H1 (cell line): ENCODE measurements at regions not wholly inside any gene's neighbourhood (a gene's known extent, or its start where the extent isn't known, plus 50 kb on each side); places are given as distances from the start of the nearest gene placed in this dataset.

Source experiments
- CTCF ChIA-PET: fragments of 300-600 bp; sonication (Branson Sonifier 250); formaldehyde crosslinking; loops from one replicate; lab custom pipeline; 2021; ENCODE audit not compliant: partially characterized antibody; lab: Charles Lee
- POLR2A ChIA-PET: fragments of 300-600 bp; sonication (Branson Sonifier 250); formaldehyde crosslinking; loops from one replicate; lab custom pipeline; 2021; ENCODE audit warnings: inconsistent platforms; ENCODE audit not compliant: partially characterized antibody; lab: Charles Lee
- DNase-seq, 2 experiments: peaks; one replicate each; pipeline versions ENCODE4 v3.0.0 to v3.0.0-alpha.2; 2010 to 2022; ENCODE audit warnings: low spot score in 2 of 2, low read depth in 1 of 2, mixed read lengths in 1 of 2
- FAIRE-seq: peaks from 2 replicates; lab custom pipeline; 2011; peaks lifted over from hg19 to GRCh38; lab: Jason Lieb, UNC
- H2AFZ ChIP-seq: 2 replicates; pipeline ENCODE4 v1.8.1; 2012; ENCODE audit warnings: low read length, inconsistent platforms
- H2AK5ac ChIP-seq: 2 replicates; pipeline ENCODE4 v1.6.1; 2013; ENCODE audit warnings: low read depth, low read length
- H2BK120ac ChIP-seq: replicated peaks from 2 replicates; pipeline ENCODE3; 2013; ENCODE audit warnings: low read depth, low read length, inconsistent platforms
- H2BK12ac ChIP-seq: 2 replicates; pipeline ENCODE4 v1.6.1; 2013; ENCODE audit warnings: low read depth, low read length
- H2BK15ac ChIP-seq: 2 replicates; pipeline ENCODE4 v1.6.1; 2013; ENCODE audit warnings: low read length
- H2BK20ac ChIP-seq: 2 replicates; pipeline ENCODE4 v1.6.1; 2013; ENCODE audit warnings: low read length
- H2BK5ac ChIP-seq: 2 replicates; pipeline ENCODE4 v1.6.1; 2013; ENCODE audit warnings: low read depth, low read length
- H3K14ac ChIP-seq: 2 replicates; pipeline ENCODE4 v1.6.1; 2013; ENCODE audit warnings: inconsistent platforms; ENCODE audit not compliant: insufficient read length
- H3K18ac ChIP-seq: 2 replicates; pipeline ENCODE4 v1.6.1; 2013; ENCODE audit warnings: low read length; ENCODE audit errors: extremely low read depth
- H3K23ac ChIP-seq: 2 replicates; pipeline ENCODE4 v1.6.1; 2013; ENCODE audit warnings: inconsistent platforms; ENCODE audit not compliant: insufficient read length
- H3K23me2 ChIP-seq: 2 replicates; pipeline ENCODE4 v1.6.1; 2013; ENCODE audit warnings: low read depth, low read length
- H3K27ac ChIP-seq: 2 replicates; pipeline ENCODE4 v1.6.1; 2011; ENCODE audit warnings: low read depth, low read length, inconsistent platforms
- H3K27me3 ChIP-seq, 4 experiments: replicated peaks in 1 of 4; 1 replicate in 1 of 4; 2 replicates in 3 of 4; pipeline versions ENCODE4 v1.6.1 to v1.8.1; 2011 to 2013; ENCODE audit warnings: low read length in 3 of 4, mild to moderate bottlenecking in 3 of 4, inconsistent platforms in 2 of 4, mixed read lengths in 2 of 4, moderate library complexity in 1 of 4; ENCODE audit not compliant: control insufficient read depth in 3 of 4, insufficient read depth in 3 of 4; ENCODE audit errors: extremely low read depth in 1 of 4
- H3K36me3 ChIP-seq, 4 experiments: 2 replicates each; pipeline versions ENCODE4 v1.6.1 to v1.8.1; 2011 to 2013; ENCODE audit warnings: mild to moderate bottlenecking in 4 of 4, low read length in 3 of 4, moderate library complexity in 2 of 4, control low read depth in 1 of 4, inconsistent platforms in 1 of 4; ENCODE audit not compliant: insufficient read depth in 4 of 4, control insufficient read depth in 2 of 4
- H3K4ac ChIP-seq: replicated peaks from 2 replicates; pipeline ENCODE3; 2013; ENCODE audit warnings: low read length, low read depth, mixed read lengths, inconsistent platforms; ENCODE audit not compliant: insufficient read length
- H3K4me1 ChIP-seq, 4 experiments: replicated peaks in 1 of 4; 1 replicate in 1 of 4; 2 replicates in 3 of 4; pipeline versions ENCODE4 v1.6.1 to v1.8.1; 2011 to 2013; ENCODE audit warnings: low read length in 3 of 4, inconsistent platforms in 2 of 4, mixed read lengths in 1 of 4; ENCODE audit not compliant: insufficient read depth in 4 of 4, control insufficient read depth in 3 of 4
- H3K4me2 ChIP-seq, 2 experiments: 2 replicates each; pipeline versions ENCODE4 v1.6.1 to v1.8.1; 2011 to 2013; ENCODE audit warnings: low read depth in 2 of 2, low read length in 2 of 2, control low read depth in 1 of 2, inconsistent platforms in 1 of 2, mild to moderate bottlenecking in 1 of 2; ENCODE audit not compliant: insufficient read depth in 1 of 2
- H3K4me3 ChIP-seq, 4 experiments: fragments of 200-600, 300-600 bp in 1 of 4; sonication (generic), shearing (Covaris generic), sonication (Bioruptor Twin) in 1 of 4; 2 replicates each; pipeline versions ENCODE4 v1.5.1 to v1.8.1; 2011 to 2016; ENCODE audit warnings: low read length in 4 of 4, low read depth in 3 of 4, control low read depth in 2 of 4, inconsistent platforms in 2 of 4, mild to moderate bottlenecking in 2 of 4, mixed read lengths in 1 of 4, moderate library complexity in 1 of 4; ENCODE audit not compliant: insufficient read depth in 2 of 4; ENCODE audit errors: extremely low read depth in 1 of 4
- H3K56ac ChIP-seq: replicated peaks from 2 replicates; pipeline ENCODE3; 2013; ENCODE audit warnings: low read depth, mild to moderate bottlenecking, mixed read lengths, low read length, inconsistent platforms; ENCODE audit not compliant: insufficient read length
- H3K79me1 ChIP-seq: 2 replicates; pipeline ENCODE4 v1.6.1; 2013; ENCODE audit warnings: low read depth, low read length, control low read depth
- H3K79me2 ChIP-seq, 2 experiments: 2 replicates each; pipeline versions ENCODE4 v1.6.1 to v1.8.1; 2012 to 2013; ENCODE audit warnings: low read length in 2 of 2, mild to moderate bottlenecking in 2 of 2, inconsistent platforms in 1 of 2; ENCODE audit not compliant: insufficient read depth in 2 of 2, control insufficient read depth in 1 of 2
- H3K9ac ChIP-seq, 4 experiments: replicated peaks in 1 of 4; 1 replicate in 1 of 4; 2 replicates in 3 of 4; pipeline versions ENCODE4 v1.6.1 to v1.8.1; 2011 to 2013; ENCODE audit warnings: low read depth in 3 of 4, low read length in 3 of 4, control low read depth in 2 of 4, mild to moderate bottlenecking in 2 of 4, moderate library complexity in 2 of 4, inconsistent platforms in 1 of 4; ENCODE audit errors: extremely low read depth in 1 of 4
- H3K9me3 ChIP-seq, 2 experiments: 2 replicates each; pipeline versions ENCODE4 v1.6.1 to v1.8.1; 2012 to 2013; ENCODE audit warnings: mild to moderate bottlenecking in 2 of 2, moderate library complexity in 2 of 2, control low read depth in 1 of 2, inconsistent platforms in 1 of 2, low read depth in 1 of 2, low read length in 1 of 2, mixed read lengths in 1 of 2; ENCODE audit not compliant: insufficient read depth in 2 of 2
- H4K20me1 ChIP-seq, 2 experiments: replicated peaks in 1 of 2; 2 replicates each; pipeline versions ENCODE3 to v1.8.1; 2011 to 2013; ENCODE audit warnings: inconsistent platforms in 2 of 2, low read length in 2 of 2, mild to moderate bottlenecking in 1 of 2; ENCODE audit not compliant: insufficient read depth in 2 of 2, control insufficient read depth in 1 of 2
- H4K5ac ChIP-seq: 2 replicates; pipeline ENCODE4 v1.6.1; 2013; ENCODE audit warnings: low read length, low read depth, mixed read lengths, inconsistent platforms; ENCODE audit not compliant: insufficient read length
- H4K8ac ChIP-seq: 2 replicates; pipeline ENCODE4 v1.8.0; 2013; ENCODE audit warnings: mild to moderate bottlenecking, moderate library complexity, low read length, inconsistent platforms; ENCODE audit not compliant: insufficient read depth; ENCODE audit errors: extremely low read depth
- H4K91ac ChIP-seq: replicated peaks from 2 replicates; pipeline ENCODE3; 2013; ENCODE audit warnings: low read length, mixed read lengths, inconsistent platforms; ENCODE audit not compliant: insufficient read length
- BACH1 ChIP-seq: IDR thresholded peaks from 2 replicates; pipeline ENCODE4 v1.6.1; 2012; ENCODE audit warnings: low read length, improper control_type of control experiment
- CHD1 ChIP-seq: IDR thresholded peaks from 2 replicates; pipeline ENCODE4 v1.6.1; 2012; ENCODE audit warnings: low read depth, low read length, improper control_type of control experiment
- CTCF ChIP-seq, 3 experiments: IDR thresholded peaks; 1 replicate in 2 of 3; 2 replicates in 1 of 3; pipeline versions ENCODE4 v1.5.1 to v1.6.1; 2011; ENCODE audit warnings: low read length in 3 of 3, mild to moderate bottlenecking in 3 of 3, inconsistent platforms in 2 of 3, low read depth in 1 of 3, moderate library complexity in 1 of 3; ENCODE audit not compliant: insufficient read depth in 1 of 3; ENCODE audit errors: control extremely low read depth in 1 of 3
- EZH2 ChIP-seq: fragments of 200-600 bp; sonication (generic); IDR thresholded peaks from 2 replicates; pipeline ENCODE4 v1.7.1; 2012; ENCODE audit warnings: low read depth, mild to moderate bottlenecking, moderate library complexity, low read length, inconsistent platforms; ENCODE audit not compliant: severe bottlenecking
- RFX5 ChIP-seq: IDR thresholded peaks from 2 replicates; pipeline ENCODE4 v1.6.1; 2011; ENCODE audit warnings: low read depth, low read length, improper control_type of control experiment, borderline replicate concordance
- SIRT6 ChIP-seq: IDR thresholded peaks from one replicate; pipeline ENCODE4 v1.7.1; 2012; ENCODE audit warnings: low read length, inconsistent platforms
- TCF12 ChIP-seq: IDR thresholded peaks from 2 replicates; pipeline ENCODE4 v1.6.1; 2011; ENCODE audit warnings: low read depth, mild to moderate bottlenecking, low read length
- ZNF274 ChIP-seq: IDR thresholded peaks from 2 replicates; pipeline ENCODE4 v1.7.0; 2012; ENCODE audit warnings: low read length, borderline replicate concordance; ENCODE audit errors: extremely low read depth
- WGBS, 2 experiments: shearing (Covaris generic) in 1 of 2; methylation state at CpG; one replicate each; pipeline versions ENCODE4 v1.1.6 to v1.1.7; 2013 to 2015; ENCODE audit warnings: low lambda C conversion rate in 2 of 2, mixed read lengths in 2 of 2, inconsistent platforms in 1 of 2, low coverage in 1 of 2, missing lambda C conversion rate in 1 of 2; ENCODE audit not compliant: insufficient replicate concordance in 2 of 2, insufficient coverage in 1 of 2, insufficient read length in 1 of 2; ENCODE audit errors: extremely low coverage in 1 of 2, missing lambda C conversion rate in 1 of 2; 5-methylcytosine and 5-hydroxymethylcytosine counted together
- TF ChIP-seq, protein P1 (sequence below): IDR thresholded peaks from 2 replicates; pipeline ENCODE4 v1.6.1; 2012; ENCODE audit warnings: inconsistent platforms
- TF ChIP-seq, protein P2 (sequence below): IDR thresholded peaks from 2 replicates; pipeline ENCODE4 v1.6.1; 2011; ENCODE audit warnings: low read depth, mild to moderate bottlenecking, low read length; ENCODE audit not compliant: insufficient read depth

DNA sequence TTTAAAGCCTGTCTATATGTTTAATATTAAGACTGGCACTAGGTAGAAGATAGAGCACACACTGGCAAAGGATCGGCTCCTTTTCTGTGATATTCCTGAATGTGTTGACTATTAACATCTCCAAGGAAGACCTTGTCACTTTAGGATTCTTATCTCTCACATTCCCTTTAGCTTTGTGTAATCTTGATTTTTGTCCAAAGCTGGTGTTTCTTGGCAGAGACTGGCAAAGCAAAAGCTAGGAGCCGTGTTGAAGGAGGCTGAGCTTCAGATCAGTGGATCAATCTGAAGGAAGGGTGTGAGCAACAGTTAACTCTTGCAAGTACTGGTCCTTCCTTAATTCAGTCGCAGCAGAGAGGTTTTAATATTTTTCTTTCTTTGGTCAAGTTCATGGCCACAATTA is 830.4 kb upstream of the ZNF608 start:
- H3K4me2 ChIP-seq, result no peak overlapping the region; a peak in 1 of 4 replicates
- H3K4me1 ChIP-seq, result peaks cover 4 to 6% (median 6%) of the 10 kb centered on the region in 4 experiments; a peak in 6 of 7 replicates
- no peaks in the 10 kb centered on the region for H3K79me1 ChIP-seq
- no peaks in the 10 kb centered on the region; the same call in 1 of the 2 replicates for H3K23me2 ChIP-seq
- no peak overlapping the region for H3K14ac ChIP-seq
- no peaks in the 10 kb centered on the region for H3K27me3 ChIP-seq
- H2AFZ ChIP-seq, result no peak overlapping the region
- no peak overlapping the region for H3K4me3 ChIP-seq
- H4K5ac ChIP-seq, result no peak overlapping the region
- no peak overlapping the region for H3K56ac ChIP-seq
- whole genome bisulfite sequencing, 2 experiments, result 86% methylated on average over 3 of the region's 3 CpGs; no CpG with 5 or more reads in 1 of the 2 experiments
- DNase-seq (no peak), FAIRE-seq (no peak)
- H3K9ac ChIP-seq, result no peak overlapping the region
- H2BK20ac ChIP-seq, result no peak overlapping the region
- H2BK15ac ChIP-seq, result no peak overlapping the region
- H3K9me3 ChIP-seq, result peaks cover 3 to 6% of the 10 kb centered on the region in 2 experiments; a peak in 1 of 4 replicates
- no peak overlapping the region for H3K18ac ChIP-seq
- no peak overlapping the region for H3K27ac ChIP-seq
- ChIA-PET POLR2A (no interaction called here), CTCF (interaction anchor here (0.6 to 0.7 kb wide), 2 partner anchors 110 to 302 kb away, joined by 3 to 4 read pairs; no protein-coding TSS in a partner anchor)
- no peaks in the 10 kb centered on the region for H4K20me1 ChIP-seq
- no peak overlapping the region for H2AK5ac ChIP-seq
- no peak overlapping the region for H2BK120ac ChIP-seq
- H3K36me3 ChIP-seq, result peaks cover 0 to 5% (median 0%) of the 10 kb centered on the region in 4 experiments; a peak in 3 of 8 replicates
- H3K23ac ChIP-seq, result no peak overlapping the region
- no peak overlapping the region for H2BK5ac ChIP-seq
- H3K79me2 ChIP-seq, result no peaks in the 10 kb centered on the region
- no peak overlapping the region for H4K8ac ChIP-seq
- no peak overlapping the region for H2BK12ac ChIP-seq
- H3K4ac ChIP-seq, result no peak overlapping the region
- TF ChIP-seq, protein P1, sequence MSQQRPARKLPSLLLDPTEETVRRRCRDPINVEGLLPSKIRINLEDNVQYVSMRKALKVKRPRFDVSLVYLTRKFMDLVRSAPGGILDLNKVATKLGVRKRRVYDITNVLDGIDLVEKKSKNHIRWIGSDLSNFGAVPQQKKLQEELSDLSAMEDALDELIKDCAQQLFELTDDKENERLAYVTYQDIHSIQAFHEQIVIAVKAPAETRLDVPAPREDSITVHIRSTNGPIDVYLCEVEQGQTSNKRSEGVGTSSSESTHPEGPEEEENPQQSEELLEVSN, result no peak
- TF ChIP-seq RFX5, result no peak
- no peak for TF ChIP-seq ZNF274
- TF ChIP-seq BACH1, result no peak
- no peak for TF ChIP-seq CTCF (IDR thresholded peaks at IDR 0.05; ENCODE audit: control extremely low read depth in 1 of 3, insufficient read depth in 1 of 3, low read depth in 1 of 3, low read length in 3 of 3)
- TF ChIP-seq EZH2, result no peak
- TF ChIP-seq TCF12, result no peak
- TF ChIP-seq SIRT6, result no peak
- no peak for TF ChIP-seq CHD1
- TF ChIP-seq, protein P2, sequence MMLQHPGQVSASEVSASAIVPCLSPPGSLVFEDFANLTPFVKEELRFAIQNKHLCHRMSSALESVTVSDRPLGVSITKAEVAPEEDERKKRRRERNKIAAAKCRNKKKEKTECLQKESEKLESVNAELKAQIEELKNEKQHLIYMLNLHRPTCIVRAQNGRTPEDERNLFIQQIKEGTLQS, result no peak
- H4K91ac ChIP-seq, result no peak overlapping the region
